HCT116 (cell line): ENCODE measurements at regions not wholly inside any gene's neighbourhood (a gene's known extent, or its start where the extent isn't known, plus 50 kb on each side); places are given as distances from the start of the nearest gene placed in this dataset.

Experiments
- ATAC-seq: fragments of 200-7000 bp; cut with Tn5 transposase; 2 replicates; pipeline ENCODE4 v1.9.1; 2020; ENCODE audit warnings: mild to moderate bottlenecking, moderate library complexity
- BruUV-seq: library from RNA; stranded (reverse); fragments of 400-500 nt; replicated peaks from 2 replicates; lab custom pipeline; 2021; lab: Mats Ljungman, UMichigan
- CTCF ChIA-PET: fragments of 300-600 bp; sonication (Branson Sonifier 250); formaldehyde crosslinking; loops from one replicate; lab custom pipeline; 2021; ENCODE audit warnings: antibody characterized with exemption; lab: Charles Lee
- POLR2A ChIA-PET: fragments of 300-600, 350-600 bp; sonication (Branson Sonifier 250); formaldehyde crosslinking; loops from one replicate; lab custom pipeline; 2021; ENCODE audit warnings: antibody characterized with exemption; lab: Charles Lee
- RAD21 ChIA-PET, 2 experiments: fragments of 300-600 bp; sonication (Branson Sonifier 250); formaldehyde crosslinking; loops; one replicate each; lab custom pipeline; 2023; ENCODE audit warnings: low total read pairs in 2 of 2; ENCODE audit not compliant: uncharacterized antibody in 2 of 2, unreplicated experiment in 2 of 2, low non-redundant PET in 1 of 2; lab: Charles Lee
- DNase-seq: peaks from one replicate; pipeline ENCODE4 v3.0.0-alpha.2; 2010; ENCODE audit warnings: low read depth, low spot score
- H2AFZ ChIP-seq: fragments of 200-600 bp; shearing (Covaris generic), sonication (generic); 2 replicates; pipeline ENCODE4 v1.6.1; 2017; ENCODE audit warnings: low read depth, mixed run types, mixed read lengths, antibody characterized with exemption, low read length; ENCODE audit not compliant: poor library complexity, severe bottlenecking
- H3K27ac ChIP-seq: 2 replicates; pipeline ENCODE4 v1.5.1; 2012; ENCODE audit warnings: low read depth, low read length
- H3K27me3 ChIP-seq: fragments of 200-600 bp; sonication (generic); 2 replicates; pipeline ENCODE4 v1.6.1; 2016; ENCODE audit warnings: mixed run types, low read length, mixed read lengths; ENCODE audit not compliant: insufficient read depth
- H3K36me3 ChIP-seq, 2 experiments: fragments of 200-500 bp in 1 of 2; fragments of 200-600 bp in 1 of 2; sonication (Bioruptor generic) in 1 of 2; sonication (generic) in 1 of 2; 2 replicates each; pipeline versions ENCODE4 v1.5.1 to v1.6.1; 2014 to 2016; ENCODE audit warnings: low read length in 2 of 2, inconsistent platforms in 1 of 2, mixed read lengths in 1 of 2, mixed run types in 1 of 2; ENCODE audit not compliant: insufficient read depth in 2 of 2, control insufficient read depth in 1 of 2
- H3K4me1 ChIP-seq, 2 experiments: fragments of 200-600 bp in 1 of 2; sonication (generic) in 1 of 2; 2 replicates each; pipeline versions ENCODE4 v1.5.1 to v1.6.1; 2012 to 2017; ENCODE audit warnings: low read length in 2 of 2, inconsistent platforms in 1 of 2, mild to moderate bottlenecking in 1 of 2, mixed read lengths in 1 of 2, mixed run types in 1 of 2, moderate library complexity in 1 of 2; ENCODE audit not compliant: insufficient read depth in 2 of 2, control insufficient read depth in 1 of 2
- H3K4me2 ChIP-seq: fragments of 200-600 bp; sonication (generic); 2 replicates; pipeline ENCODE4 v1.6.1; 2017; ENCODE audit warnings: mixed run types, low read length, mixed read lengths
- H3K4me3 ChIP-seq, 2 experiments: fragments of 200-600 bp in 1 of 2; sonication (generic) in 1 of 2; replicated peaks in 1 of 2; 2 replicates each; pipeline ENCODE4 v1.5.1; 2011 to 2016; ENCODE audit warnings: low read length in 2 of 2, control low read depth in 1 of 2, low read depth in 1 of 2, mild to moderate bottlenecking in 1 of 2, mixed read lengths in 1 of 2, mixed run types in 1 of 2
- H3K79me2 ChIP-seq: fragments of 200-600 bp; sonication (generic); 2 replicates; pipeline ENCODE4 v1.6.1; 2017; ENCODE audit warnings: mild to moderate bottlenecking, mixed run types, low read length, moderate library complexity, mixed read lengths; ENCODE audit not compliant: insufficient read depth
- H3K9ac ChIP-seq: fragments of 200-600 bp; sonication (generic); 2 replicates; pipeline ENCODE4 v1.6.1; 2016; ENCODE audit warnings: low read length, mixed read lengths
- H3K9me2 ChIP-seq: fragments of 200-600 bp; sonication (generic), shearing (Covaris generic); 2 replicates; pipeline ENCODE4 v1.6.1; 2017; ENCODE audit warnings: mixed run types, mild to moderate bottlenecking, moderate library complexity; ENCODE audit not compliant: insufficient read depth
- H3K9me3 ChIP-seq, 2 experiments: fragments of 200-500 bp in 1 of 2; fragments of 200-600 bp in 1 of 2; sonication (Bioruptor generic) in 1 of 2; sonication (generic) in 1 of 2; 2 replicates each; pipeline ENCODE4 v1.6.1; 2014 to 2017; ENCODE audit warnings: low read length in 2 of 2, mixed read lengths in 2 of 2, inconsistent platforms in 1 of 2, low read depth in 1 of 2, mild to moderate bottlenecking in 1 of 2, mixed run types in 1 of 2, moderate library complexity in 1 of 2; ENCODE audit not compliant: control insufficient read depth in 1 of 2, insufficient read depth in 1 of 2
- H4K20me1 ChIP-seq: fragments of 200-600 bp; sonication (generic), shearing (Covaris generic); 2 replicates; pipeline ENCODE4 v1.6.1; 2017; ENCODE audit warnings: mixed run types, mild to moderate bottlenecking, moderate library complexity; ENCODE audit not compliant: insufficient read depth
- ATF3 ChIP-seq: IDR thresholded peaks from 2 replicates; pipeline ENCODE4 v1.6.1; 2012
- CBX3 ChIP-seq: IDR thresholded peaks from 2 replicates; pipeline ENCODE4 v1.6.1; 2012; ENCODE audit warnings: low read depth
- CTCF ChIP-seq, 3 experiments: fragments of 200-600 bp in 1 of 3; sonication (generic) in 1 of 3; IDR thresholded peaks in 2 of 3; conservative IDR thresholded peaks in 1 of 3; 2 replicates each; pipeline ENCODE4 v1.5.1; 2012 to 2017; ENCODE audit warnings: low read depth in 2 of 3, low read length in 2 of 3, antibody characterized with exemption in 1 of 3, borderline replicate concordance in 1 of 3, control low read depth in 1 of 3, mild to moderate bottlenecking in 1 of 3, mixed read lengths in 1 of 3, mixed run types in 1 of 3, moderate library complexity in 1 of 3; ENCODE audit not compliant: insufficient read depth in 1 of 3
- EZH2phosphoT487 ChIP-seq: fragments of 200-600 bp; IDR thresholded peaks from 2 replicates; pipeline ENCODE4 v1.6.1; 2018; ENCODE audit warnings: antibody characterized with exemption, borderline replicate concordance
- MAX ChIP-seq: IDR thresholded peaks from 2 replicates; pipeline ENCODE4 v1.6.1; 2012
- SIN3A ChIP-seq: IDR thresholded peaks from 2 replicates; pipeline ENCODE4 v1.6.1; 2012; ENCODE audit warnings: low read depth
- SRF ChIP-seq: IDR thresholded peaks from 2 replicates; pipeline ENCODE4 v1.6.1; 2012; ENCODE audit warnings: low read depth
- YY1 ChIP-seq: IDR thresholded peaks from 2 replicates; pipeline ENCODE4 v1.6.1; 2011; ENCODE audit warnings: low read length, low read depth, moderate library complexity, mild to moderate bottlenecking; ENCODE audit not compliant: insufficient replicate concordance; ENCODE audit errors: extremely low read depth
- ZFX ChIP-seq: fragments of 450-650 bp; IDR thresholded peaks from 2 replicates; pipeline ENCODE4 v1.6.1; 2017
- ZNF274 ChIP-seq: fragments of 200-500 bp; sonication (Bioruptor generic); IDR thresholded peaks from 2 replicates; pipeline ENCODE4 v1.6.1; 2014; ENCODE audit warnings: mild to moderate bottlenecking, low read depth, low read length, inconsistent platforms
- intact Hi-C: fragments of 100-400 bp; cut with micrococcal nuclease; formaldehyde crosslinking; loops from 2 replicates; pipeline ENCODE4 v1.10.0; 2022

- Histone ChIP-seq H3K79me2 (no peaks in the 10 kb centered on the region), H3K36me3 (no peaks in the 10 kb centered on the region), H3K4me1 (no peaks in the 10 kb centered on the region), H3K27ac (no peak overlapping the region), H3K4me2 (no peak overlapping the region), H4K20me1 (no peaks in the 10 kb centered on the region), H2AFZ (no peak overlapping the region), H3K9me3 (no peaks in the 10 kb centered on the region), H3K9ac (no peak overlapping the region), H3K9me2 (no peaks in the 10 kb centered on the region), H3K27me3 (no peaks in the 10 kb centered on the region), H3K4me3 (no peak overlapping the region)
- intact Hi-C loops, result no loop called here
- no peak for ATAC-seq
- DNase-seq, result no peak
- ChIA-PET RAD21 (no interaction called here), CTCF (no interaction called here), POLR2A (no interaction called here)
- BruUV-seq, result no TSS peak
- TF ChIP-seq ZFX (no peak), YY1 (no peak), ATF3 (no peak), ZNF274 (no peak), SIN3A (no peak), CTCF (IDR thresholded peaks at IDR 0.05 in 2 of 3, conservative IDR thresholded peaks at IDR 0.05 in 1 of 3; ENCODE audit: borderline replicate concordance in 1 of 3, insufficient read depth in 1 of 3, low read depth in 2 of 3, low read length in 2 of 3) (no peak), EZH2phosphoT487 (no peak), SRF (no peak), MAX (no peak), CBX3 (no peak)
Measured at GRCh38 chr3:106745344-106746168, 631.7 kb upstream of the CCDC54 start.
